ENCODE measurements at regions not wholly inside any gene's neighbourhood (a gene's known extent, or its start where the extent isn't known, plus 50 kb on each side); places are given as distances from the start of the nearest gene placed in this dataset.

GRCh38 chr6:137646484-137646883 is 152.3 kb upstream of the OLIG3 start:
- Histone ChIP-seq H3K4me3 (ENCODE audit: low read length) (no peak overlapping the region), H3K36me3 (ENCODE audit: insufficient read depth, low read length) (no peaks in the 10 kb centered on the region), H3K9me3 (replicated peaks; ENCODE audit: low read length) (no peaks in the 10 kb centered on the region), H3K9ac (ENCODE audit: low read depth, low read length) (no peak overlapping the region), H3K27me3 (ENCODE audit: control insufficient read depth, insufficient read depth, low read length) (no peaks in the 10 kb centered on the region), H3K4me2 (ENCODE audit: low read length) (no peak overlapping the region), H3K4me1 (ENCODE audit: control insufficient read depth, insufficient read depth, low read length) (peaks cover 3% of the 10 kb centered on the region)

- H3K9me3 ChIP-seq (replicated peaks; ENCODE audit: low read length) = no peaks in the 10 kb centered on the region
- no peak overlapping the region for H3K9ac ChIP-seq (ENCODE audit: low read depth, low read length)
- no peaks in the 10 kb centered on the region for H3K27me3 ChIP-seq (ENCODE audit: control insufficient read depth, insufficient read depth, low read length)
- peaks cover 3% of the 10 kb centered on the region for H3K4me1 ChIP-seq (ENCODE audit: control insufficient read depth, insufficient read depth, low read length)
- H3K36me3 ChIP-seq (ENCODE audit: insufficient read depth, low read length) = no peaks in the 10 kb centered on the region
- H3K4me2 ChIP-seq (ENCODE audit: low read length) = no peak overlapping the region
- no peak overlapping the region for H3K4me3 ChIP-seq (ENCODE audit: low read length)
Measured at GRCh38 chr6:137647762-137648447, 153.7 kb upstream of the OLIG3 start.

GRCh38 chr6:137650720-137651119 is 156.5 kb upstream of the OLIG3 start:
- no peaks in the 10 kb centered on the region for H3K36me3 ChIP-seq (ENCODE audit: insufficient read depth, low read length)
- no peaks in the 10 kb centered on the region for H3K27me3 ChIP-seq (ENCODE audit: control insufficient read depth, insufficient read depth, low read length)
- H3K4me2 ChIP-seq (ENCODE audit: low read length) = no peak overlapping the region
- peaks cover 3% of the 10 kb centered on the region for H3K4me1 ChIP-seq (ENCODE audit: control insufficient read depth, insufficient read depth, low read length)
- no peak overlapping the region for H3K4me3 ChIP-seq (ENCODE audit: low read length)
- no peak overlapping the region for H3K9ac ChIP-seq (ENCODE audit: low read depth, low read length)
- peaks cover 3% of the 10 kb centered on the region for H3K9me3 ChIP-seq (replicated peaks; ENCODE audit: low read length)

- no peaks in the 10 kb centered on the region for H3K27me3 ChIP-seq (ENCODE audit: control insufficient read depth, insufficient read depth, low read length)
- H3K4me1 ChIP-seq (ENCODE audit: control insufficient read depth, insufficient read depth, low read length) = peaks cover 3% of the 10 kb centered on the region
- peaks cover 3% of the 10 kb centered on the region for H3K9me3 ChIP-seq (replicated peaks; ENCODE audit: low read length)
- no peak overlapping the region for H3K9ac ChIP-seq (ENCODE audit: low read depth, low read length)
- no peak overlapping the region for H3K4me3 ChIP-seq (ENCODE audit: low read length)
- H3K4me2 ChIP-seq (ENCODE audit: low read length) = no peak overlapping the region
- no peaks in the 10 kb centered on the region for H3K36me3 ChIP-seq (ENCODE audit: insufficient read depth, low read length)
Measured at GRCh38 chr6:137651178-137651577, 157.0 kb upstream of the OLIG3 start.

GRCh38 chr6:137651591-137652335 is 157.6 kb upstream of the OLIG3 start:
- peaks cover 3% of the 10 kb centered on the region for H3K4me1 ChIP-seq (ENCODE audit: control insufficient read depth, insufficient read depth, low read length)
- H3K27me3 ChIP-seq (ENCODE audit: control insufficient read depth, insufficient read depth, low read length) = no peaks in the 10 kb centered on the region
- H3K36me3 ChIP-seq (ENCODE audit: insufficient read depth, low read length) = no peaks in the 10 kb centered on the region
- H3K4me3 ChIP-seq (ENCODE audit: low read length) = no peak overlapping the region
- no peak overlapping the region for H3K4me2 ChIP-seq (ENCODE audit: low read length)
- H3K9me3 ChIP-seq (replicated peaks; ENCODE audit: low read length) = peaks cover 3% of the 10 kb centered on the region
- no peak overlapping the region for H3K9ac ChIP-seq (ENCODE audit: low read depth, low read length)

- H3K9ac ChIP-seq (ENCODE audit: low read depth, low read length) = no peak overlapping the region
- no peaks in the 10 kb centered on the region for H3K4me1 ChIP-seq (ENCODE audit: control insufficient read depth, insufficient read depth, low read length)
- H3K4me2 ChIP-seq (ENCODE audit: low read length) = no peak overlapping the region
- peaks cover 3% of the 10 kb centered on the region for H3K9me3 ChIP-seq (replicated peaks; ENCODE audit: low read length)
- no peak overlapping the region for H3K4me3 ChIP-seq (ENCODE audit: low read length)
- H3K27me3 ChIP-seq (ENCODE audit: control insufficient read depth, insufficient read depth, low read length) = peaks cover under 1% of the 10 kb centered on the region
- no peaks in the 10 kb centered on the region for H3K36me3 ChIP-seq (ENCODE audit: insufficient read depth, low read length)
Measured at GRCh38 chr6:137652961-137653705, 158.9 kb upstream of the OLIG3 start.

- H3K4me3 ChIP-seq (ENCODE audit: low read length) = no peak overlapping the region
- H3K4me2 ChIP-seq (ENCODE audit: low read length) = no peak overlapping the region
- peaks cover 4% of the 10 kb centered on the region for H3K27me3 ChIP-seq (ENCODE audit: control insufficient read depth, insufficient read depth, low read length)
- peaks cover 3% of the 10 kb centered on the region for H3K9me3 ChIP-seq (replicated peaks; ENCODE audit: low read length)
- no peaks in the 10 kb centered on the region for H3K36me3 ChIP-seq (ENCODE audit: insufficient read depth, low read length)
- H3K4me1 ChIP-seq (ENCODE audit: control insufficient read depth, insufficient read depth, low read length) = no peaks in the 10 kb centered on the region
- no peak overlapping the region for H3K9ac ChIP-seq (ENCODE audit: low read depth, low read length)
Measured at GRCh38 chr6:137653706-137654059, 159.5 kb upstream of the OLIG3 start.

GRCh38 chr6:137654365-137654981 is 160.3 kb upstream of the OLIG3 start:
- peaks cover 3% of the 10 kb centered on the region for H3K9me3 ChIP-seq (replicated peaks; ENCODE audit: low read length)
- H3K36me3 ChIP-seq (ENCODE audit: insufficient read depth, low read length) = no peaks in the 10 kb centered on the region
- H3K9ac ChIP-seq (ENCODE audit: low read depth, low read length) = no peak overlapping the region
- H3K4me3 ChIP-seq (ENCODE audit: low read length) = no peak overlapping the region
- no peak overlapping the region for H3K4me2 ChIP-seq (ENCODE audit: low read length)
- no peaks in the 10 kb centered on the region for H3K4me1 ChIP-seq (ENCODE audit: control insufficient read depth, insufficient read depth, low read length)
- peaks cover 4% of the 10 kb centered on the region for H3K27me3 ChIP-seq (ENCODE audit: control insufficient read depth, insufficient read depth, low read length)

GRCh38 chr6:137655291-137655690 is 161.1 kb upstream of the OLIG3 start:
- Histone ChIP-seq H3K4me2 (ENCODE audit: low read length) (no peak overlapping the region), H3K4me3 (ENCODE audit: low read length) (no peak overlapping the region), H3K27me3 (ENCODE audit: control insufficient read depth, insufficient read depth, low read length) (peaks cover 4% of the 10 kb centered on the region), H3K4me1 (ENCODE audit: control insufficient read depth, insufficient read depth, low read length) (no peaks in the 10 kb centered on the region), H3K36me3 (ENCODE audit: insufficient read depth, low read length) (no peaks in the 10 kb centered on the region), H3K9me3 (replicated peaks; ENCODE audit: low read length) (peaks cover 3% of the 10 kb centered on the region), H3K9ac (ENCODE audit: low read depth, low read length) (no peak overlapping the region)

GRCh38 chr6:137656735-137657134 is 162.5 kb upstream of the OLIG3 start:
- Histone ChIP-seq H3K4me1 (ENCODE audit: control insufficient read depth, insufficient read depth, low read length) (no peaks in the 10 kb centered on the region), H3K4me2 (ENCODE audit: low read length) (no peak overlapping the region), H3K4me3 (ENCODE audit: low read length) (no peak overlapping the region), H3K36me3 (ENCODE audit: insufficient read depth, low read length) (no peaks in the 10 kb centered on the region), H3K27me3 (ENCODE audit: control insufficient read depth, insufficient read depth, low read length) (peaks cover 4% of the 10 kb centered on the region), H3K9ac (ENCODE audit: low read depth, low read length) (no peak overlapping the region), H3K9me3 (replicated peaks; ENCODE audit: low read length) (peaks cover 3% of the 10 kb centered on the region)

- H3K4me1 ChIP-seq (ENCODE audit: control insufficient read depth, insufficient read depth, low read length) = no peaks in the 10 kb centered on the region
- H3K27me3 ChIP-seq (ENCODE audit: control insufficient read depth, insufficient read depth, low read length) = peaks cover 4% of the 10 kb centered on the region
- H3K9ac ChIP-seq (ENCODE audit: low read depth, low read length) = no peak overlapping the region
- no peak overlapping the region for H3K4me2 ChIP-seq (ENCODE audit: low read length)
- peaks cover 3% of the 10 kb centered on the region for H3K9me3 ChIP-seq (replicated peaks; ENCODE audit: low read length)
- H3K36me3 ChIP-seq (ENCODE audit: insufficient read depth, low read length) = no peaks in the 10 kb centered on the region
- H3K4me3 ChIP-seq (ENCODE audit: low read length) = no peak overlapping the region
Measured at GRCh38 chr6:137657351-137657911, 163.2 kb upstream of the OLIG3 start.
